ENCODE measurements at regions not wholly inside any gene's neighbourhood (a gene's known extent, or its start where the extent isn't known, plus 50 kb on each side); places are given as distances from the start of the nearest gene placed in this dataset.

- TF ChIP-seq SP1 (IDR thresholded peaks at IDR 0.05; ENCODE audit: low read depth), result no peak
- no peak for TF ChIP-seq TCF7L2 (IDR thresholded peaks at IDR 0.05; ENCODE audit: borderline replicate concordance, extremely low read depth, insufficient read depth, insufficient read length)
- no peak for TF ChIP-seq SRF (IDR thresholded peaks at IDR 0.05; ENCODE audit: low read depth)
- TF ChIP-seq EZH2 (IDR thresholded peaks at IDR 0.05), result no peak
- no peak for TF ChIP-seq FOSL1 (IDR thresholded peaks at IDR 0.05; ENCODE audit: low read depth)
- TF ChIP-seq CEBPB (IDR thresholded peaks at IDR 0.05; ENCODE audit: low read depth), result no peak
- no peak for TF ChIP-seq REST (IDR thresholded peaks at IDR 0.05; ENCODE audit: low read depth)
- TF ChIP-seq MAX (IDR thresholded peaks at IDR 0.05), result no peak
- TF ChIP-seq EGR1 (IDR thresholded peaks at IDR 0.05; ENCODE audit: low read depth), result no peak
- no peak for TF ChIP-seq EZH2phosphoT487 (IDR thresholded peaks at IDR 0.05; ENCODE audit: borderline replicate concordance)
- no peak for TF ChIP-seq JUND (IDR thresholded peaks at IDR 0.05)
- TF ChIP-seq ZNF274 (IDR thresholded peaks at IDR 0.05; ENCODE audit: low read depth, low read length), result no peak
- no peak for TF ChIP-seq SIN3A (IDR thresholded peaks at IDR 0.05; ENCODE audit: low read depth)
- TF ChIP-seq CTCF (IDR thresholded peaks at IDR 0.05 in 2 of 3, conservative IDR thresholded peaks at IDR 0.05 in 1 of 3; ENCODE audit: borderline replicate concordance in 1 of 3, insufficient read depth in 1 of 3, low read depth in 2 of 3, low read length in 2 of 3), result no peak
- TF ChIP-seq ZBTB33 (IDR thresholded peaks at IDR 0.05; ENCODE audit: extremely low read depth, insufficient replicate concordance, low read length), result no peak
- no peak for TF ChIP-seq ATF3 (IDR thresholded peaks at IDR 0.05)
- no peak for TF ChIP-seq ZFX (IDR thresholded peaks at IDR 0.05)
- H3K4me1 ChIP-seq (ENCODE audit: control insufficient read depth in 1 of 2, insufficient read depth in 2 of 2, low read length in 2 of 2), result no peaks in the 10 kb centered on the region
- no peak overlapping the region for H2AFZ ChIP-seq (ENCODE audit: low read depth, low read length, poor library complexity, severe bottlenecking)
- no peaks in the 10 kb centered on the region for H3K36me3 ChIP-seq (ENCODE audit: control insufficient read depth in 1 of 2, insufficient read depth in 2 of 2, low read length in 2 of 2)
- H3K27ac ChIP-seq (ENCODE audit: low read depth, low read length), result no peak overlapping the region
- H3K9me3 ChIP-seq (ENCODE audit: control insufficient read depth in 1 of 2, insufficient read depth in 1 of 2, low read depth in 1 of 2, low read length in 2 of 2), result no peaks in the 10 kb centered on the region
- no peak overlapping the region for H3K4me2 ChIP-seq (ENCODE audit: low read length)
- ChIA-PET RAD21 (ENCODE audit: low non-redundant PET in 1 of 2, low total read pairs in 2 of 2, uncharacterized antibody in 2 of 2, unreplicated experiment in 2 of 2) (no interaction called here), POLR2A (no interaction called here), CTCF (no interaction called here)
- ATAC-seq, result no peak
- no peaks in the 10 kb centered on the region for H3K79me2 ChIP-seq (ENCODE audit: insufficient read depth, low read length)
- intact Hi-C loops (cut with micrococcal nuclease), result no loop called here
- no peak for DNase-seq (ENCODE audit: low read depth, low spot score)
- H3K27me3 ChIP-seq (ENCODE audit: insufficient read depth, low read length), result peaks cover 66% of the 10 kb centered on the region
- no peaks in the 10 kb centered on the region for H3K9me2 ChIP-seq (ENCODE audit: insufficient read depth)
- H4K20me1 ChIP-seq (ENCODE audit: insufficient read depth), result no peaks in the 10 kb centered on the region
- no TSS peak for BruUV-seq (replicated peaks)
- H3K9ac ChIP-seq (ENCODE audit: low read length), result no peak overlapping the region
- no peak overlapping the region for H3K4me3 ChIP-seq (replicated peaks in 1 of 2; ENCODE audit: low read depth in 1 of 2, low read length in 2 of 2)
Measured at GRCh38 chr5:174392892-174393291, 331.5 kb upstream of the MSX2 start.

Measured in HCT116 (cell line).